Panc1 (cell line): ENCODE measurements at regions not wholly inside any gene's neighbourhood (a gene's known extent, or its start where the extent isn't known, plus 50 kb on each side); places are given as distances from the start of the nearest gene placed in this dataset.
"Not testable (repeated sequence)": the region's sequence is repeated elsewhere in the genome, so short reads cannot be mapped to it uniquely, and the experiment has no call there.

ENCODE experiments used
- ATAC-seq: fragments of 200-7000 bp; cut with Tn5 transposase; 2 replicates; pipeline ENCODE4 v1.9.1; 2020; ENCODE audit warnings: mild to moderate bottlenecking, moderate library complexity
- BruUV-seq: library from RNA; stranded (reverse); fragments of 400-500 nt; replicated peaks from 2 replicates; lab custom pipeline; 2021; lab: Mats Ljungman, UMichigan
- CTCF ChIA-PET: fragments of 300-600 bp; sonication (Branson Sonifier 250); formaldehyde crosslinking; loops from one replicate; lab custom pipeline; 2022; ENCODE audit warnings: antibody characterized with exemption; lab: Charles Lee
- POLR2A ChIA-PET: fragments of 300-600 bp; sonication (Branson Sonifier 250); formaldehyde crosslinking; loops from one replicate; lab custom pipeline; 2022; ENCODE audit warnings: antibody characterized with exemption; lab: Charles Lee
- DNase-seq: peaks from one replicate; pipeline ENCODE4 v3.0.0-alpha.2; 2010; ENCODE audit warnings: low read depth, low spot score
- H3K27ac ChIP-seq: 2 replicates; pipeline ENCODE4 v1.5.1; 2011; ENCODE audit warnings: mild to moderate bottlenecking, low read length, inconsistent platforms
- H3K27me3 ChIP-seq: fragments of 200-500 bp; sonication (Bioruptor generic); 2 replicates; pipeline ENCODE4 v1.6.0; 2014; ENCODE audit warnings: low read length, inconsistent platforms; ENCODE audit not compliant: control insufficient read depth, insufficient read depth
- H3K36me3 ChIP-seq: fragments of 200-500 bp; sonication (Bioruptor generic); 2 replicates; pipeline ENCODE4 v1.5.1; 2014; ENCODE audit warnings: inconsistent platforms, mild to moderate bottlenecking, low read length, moderate library complexity; ENCODE audit not compliant: control insufficient read depth, insufficient read depth
- H3K4me1 ChIP-seq: 2 replicates; pipeline ENCODE4 v1.5.1; 2011; ENCODE audit warnings: inconsistent platforms, mild to moderate bottlenecking, low read length, moderate library complexity; ENCODE audit not compliant: control insufficient read depth, insufficient read depth
- H3K4me3 ChIP-seq, 2 experiments: 2 replicates each; pipeline ENCODE4 v1.5.1; 2011 to 2012; ENCODE audit warnings: low read depth in 2 of 2, low read length in 2 of 2, mild to moderate bottlenecking in 2 of 2, inconsistent platforms in 1 of 2, moderate library complexity in 1 of 2
- H3K9me3 ChIP-seq: fragments of 200-500 bp; sonication (Bioruptor generic); 2 replicates; pipeline ENCODE4 v1.5.1; 2014; ENCODE audit warnings: low read depth, mild to moderate bottlenecking, inconsistent platforms, low read length, moderate library complexity; ENCODE audit not compliant: control insufficient read depth, insufficient read depth
- POLR2AphosphoS5 ChIP-seq: IDR thresholded peaks from 2 replicates; pipeline ENCODE4 v1.6.1; 2012; ENCODE audit warnings: mild to moderate bottlenecking, low read depth, low read length, moderate library complexity
- SIN3A ChIP-seq: IDR thresholded peaks from 2 replicates; pipeline ENCODE4 v1.6.1; 2012; ENCODE audit warnings: low read depth, mild to moderate bottlenecking, low read length, moderate library complexity, borderline replicate concordance; ENCODE audit not compliant: insufficient read depth
- TCF7L2 ChIP-seq: IDR thresholded peaks from 2 replicates; pipeline ENCODE4 v1.6.1; 2011; ENCODE audit warnings: mild to moderate bottlenecking, low read depth, low read length, inconsistent platforms
- in situ Hi-C: cut with HindIII; loops from 2 replicates; pipeline ENCODE4 v1.10.0; 2016; ENCODE audit warnings: low sequenced_read_pairs, low pct_unique_long_range_greater_than_20kb
- intact Hi-C: fragments of 100-400 bp; cut with micrococcal nuclease; formaldehyde crosslinking; loops from one replicate; pipeline ENCODE4 v1.10.0; 2022; ENCODE audit not compliant: unreplicated experiment
- TF ChIP-seq, protein P1 (sequence below): fragments of 450-650 bp; IDR thresholded peaks from 2 replicates; pipeline ENCODE4 v1.5.1; 2017; ENCODE audit warnings: mild to moderate bottlenecking
- TF ChIP-seq, protein P2 (sequence below), 2 experiments: IDR thresholded peaks; 2 replicates each; pipeline ENCODE4 v1.6.1; 2011 to 2012; ENCODE audit warnings: low read depth in 2 of 2, control low read depth in 1 of 2, low read length in 1 of 2, mild to moderate bottlenecking in 1 of 2, moderate library complexity in 1 of 2; ENCODE audit not compliant: insufficient read depth in 1 of 2

DNA sequence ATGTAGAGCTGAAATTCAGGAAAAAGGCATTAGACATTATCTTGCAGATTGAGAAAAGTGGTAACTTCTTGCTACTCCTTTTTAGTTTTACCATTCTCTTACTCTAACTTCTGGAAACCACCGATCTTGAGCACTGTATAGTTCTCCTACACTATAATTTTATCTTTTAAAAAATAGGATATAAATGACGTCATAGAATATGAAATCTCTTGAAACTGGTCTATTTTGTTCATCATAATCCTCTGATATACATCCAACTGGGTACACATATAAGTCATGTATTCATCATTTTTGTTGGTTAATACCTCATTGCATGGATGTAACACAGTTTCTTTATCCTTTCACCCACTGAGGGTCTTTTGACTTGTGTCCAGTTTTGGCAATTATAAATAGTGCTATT is 629.9 kb upstream of the PRR20A start:
- H3K4me1 ChIP-seq, result no peaks in the 10 kb centered on the region
- CTCF ChIA-PET, result no interaction called here
- DNase-seq, result no peak
- intact Hi-C loops, result no loop called here
- in situ Hi-C loops, result no loop called here
- ATAC-seq, result no peak
- BruUV-seq, result no TSS peak
- H3K4me3 ChIP-seq, result no peak overlapping the region
- no peaks in the 10 kb centered on the region for H3K9me3 ChIP-seq
- no peaks in the 10 kb centered on the region for H3K27me3 ChIP-seq
- H3K27ac ChIP-seq, result no peak overlapping the region
- TF ChIP-seq, protein P1, sequence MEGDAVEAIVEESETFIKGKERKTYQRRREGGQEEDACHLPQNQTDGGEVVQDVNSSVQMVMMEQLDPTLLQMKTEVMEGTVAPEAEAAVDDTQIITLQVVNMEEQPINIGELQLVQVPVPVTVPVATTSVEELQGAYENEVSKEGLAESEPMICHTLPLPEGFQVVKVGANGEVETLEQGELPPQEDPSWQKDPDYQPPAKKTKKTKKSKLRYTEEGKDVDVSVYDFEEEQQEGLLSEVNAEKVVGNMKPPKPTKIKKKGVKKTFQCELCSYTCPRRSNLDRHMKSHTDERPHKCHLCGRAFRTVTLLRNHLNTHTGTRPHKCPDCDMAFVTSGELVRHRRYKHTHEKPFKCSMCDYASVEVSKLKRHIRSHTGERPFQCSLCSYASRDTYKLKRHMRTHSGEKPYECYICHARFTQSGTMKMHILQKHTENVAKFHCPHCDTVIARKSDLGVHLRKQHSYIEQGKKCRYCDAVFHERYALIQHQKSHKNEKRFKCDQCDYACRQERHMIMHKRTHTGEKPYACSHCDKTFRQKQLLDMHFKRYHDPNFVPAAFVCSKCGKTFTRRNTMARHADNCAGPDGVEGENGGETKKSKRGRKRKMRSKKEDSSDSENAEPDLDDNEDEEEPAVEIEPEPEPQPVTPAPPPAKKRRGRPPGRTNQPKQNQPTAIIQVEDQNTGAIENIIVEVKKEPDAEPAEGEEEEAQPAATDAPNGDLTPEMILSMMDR, result no peak
- TF ChIP-seq, protein P2, sequence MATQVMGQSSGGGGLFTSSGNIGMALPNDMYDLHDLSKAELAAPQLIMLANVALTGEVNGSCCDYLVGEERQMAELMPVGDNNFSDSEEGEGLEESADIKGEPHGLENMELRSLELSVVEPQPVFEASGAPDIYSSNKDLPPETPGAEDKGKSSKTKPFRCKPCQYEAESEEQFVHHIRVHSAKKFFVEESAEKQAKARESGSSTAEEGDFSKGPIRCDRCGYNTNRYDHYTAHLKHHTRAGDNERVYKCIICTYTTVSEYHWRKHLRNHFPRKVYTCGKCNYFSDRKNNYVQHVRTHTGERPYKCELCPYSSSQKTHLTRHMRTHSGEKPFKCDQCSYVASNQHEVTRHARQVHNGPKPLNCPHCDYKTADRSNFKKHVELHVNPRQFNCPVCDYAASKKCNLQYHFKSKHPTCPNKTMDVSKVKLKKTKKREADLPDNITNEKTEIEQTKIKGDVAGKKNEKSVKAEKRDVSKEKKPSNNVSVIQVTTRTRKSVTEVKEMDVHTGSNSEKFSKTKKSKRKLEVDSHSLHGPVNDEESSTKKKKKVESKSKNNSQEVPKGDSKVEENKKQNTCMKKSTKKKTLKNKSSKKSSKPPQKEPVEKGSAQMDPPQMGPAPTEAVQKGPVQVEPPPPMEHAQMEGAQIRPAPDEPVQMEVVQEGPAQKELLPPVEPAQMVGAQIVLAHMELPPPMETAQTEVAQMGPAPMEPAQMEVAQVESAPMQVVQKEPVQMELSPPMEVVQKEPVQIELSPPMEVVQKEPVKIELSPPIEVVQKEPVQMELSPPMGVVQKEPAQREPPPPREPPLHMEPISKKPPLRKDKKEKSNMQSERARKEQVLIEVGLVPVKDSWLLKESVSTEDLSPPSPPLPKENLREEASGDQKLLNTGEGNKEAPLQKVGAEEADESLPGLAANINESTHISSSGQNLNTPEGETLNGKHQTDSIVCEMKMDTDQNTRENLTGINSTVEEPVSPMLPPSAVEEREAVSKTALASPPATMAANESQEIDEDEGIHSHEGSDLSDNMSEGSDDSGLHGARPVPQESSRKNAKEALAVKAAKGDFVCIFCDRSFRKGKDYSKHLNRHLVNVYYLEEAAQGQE (IDR thresholded peaks at IDR 0.05; ENCODE audit: insufficient read depth in 1 of 2, low read depth in 2 of 2, low read length in 1 of 2), result no peak
- no peak for TF ChIP-seq TCF7L2
- TF ChIP-seq POLR2AphosphoS5, result no peak
- no peak for TF ChIP-seq SIN3A
- POLR2A ChIA-PET, result no interaction called here
- no peaks in the 10 kb centered on the region for H3K36me3 ChIP-seq

DNA sequence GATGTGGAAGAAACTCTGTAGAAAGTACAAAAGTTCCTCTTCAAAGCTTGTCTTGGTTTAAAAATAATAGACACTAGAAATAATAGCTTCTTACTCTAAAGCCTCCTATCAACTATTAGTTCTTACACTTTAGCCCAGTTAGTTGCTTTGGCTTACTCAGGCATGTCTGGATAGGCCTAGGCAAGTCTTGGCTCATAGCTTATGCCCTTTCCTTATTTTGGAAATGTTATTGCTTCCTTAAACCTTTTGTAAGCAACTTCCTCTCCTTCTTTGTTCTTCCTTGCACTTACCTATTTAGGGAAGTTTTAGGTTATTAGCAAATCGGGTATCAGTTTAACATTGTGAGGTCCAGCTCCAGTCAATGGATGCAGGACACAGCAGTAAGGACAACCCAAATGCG is 628.4 kb upstream of the PRR20A start:
- POLR2A ChIA-PET, ATAC-seq, in situ Hi-C loops, H3K27me3 ChIP-seq, DNase-seq, intact Hi-C loops, BruUV-seq, CTCF ChIA-PET, H3K4me3 ChIP-seq, H3K27ac ChIP-seq, H3K4me1 ChIP-seq, H3K36me3 ChIP-seq, H3K9me3 ChIP-seq: not testable (repeated sequence)

DNA sequence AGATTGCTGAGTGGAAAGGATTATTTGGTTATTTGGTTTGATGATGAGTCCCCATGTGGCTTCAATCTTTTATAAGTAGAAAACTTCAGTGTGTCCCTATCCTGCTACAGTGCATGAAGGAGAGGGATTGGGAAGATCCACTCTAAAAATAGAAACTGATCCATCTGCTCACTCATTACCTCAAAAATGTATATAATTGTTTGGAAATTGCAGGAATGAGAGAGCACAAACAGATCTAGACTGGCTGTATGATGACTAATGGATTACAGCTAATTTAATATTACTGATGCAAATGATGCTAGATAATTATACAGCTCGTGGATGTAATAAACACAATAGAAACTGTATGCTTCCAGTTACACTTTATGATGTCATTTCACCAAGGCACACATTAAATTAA is 625.3 kb upstream of the PRR20A start:
- intact Hi-C loops, result no loop called here
- BruUV-seq, result no TSS peak

More for the DNA sequence above, 625.3 kb upstream of the PRR20A start:
- CTCF ChIA-PET, result no interaction called here
- POLR2A ChIA-PET, result no interaction called here
- Histone ChIP-seq H3K27ac (no peak overlapping the region), H3K27me3 (no peaks in the 10 kb centered on the region), H3K4me3 (no peak overlapping the region), H3K9me3 (no peaks in the 10 kb centered on the region), H3K4me1 (no peaks in the 10 kb centered on the region), H3K36me3 (no peaks in the 10 kb centered on the region)
- DNase-seq, result no peak
- ATAC-seq, result no peak
- TF ChIP-seq POLR2AphosphoS5 (no peak), SIN3A (no peak), TCF7L2 (no peak)
- TF ChIP-seq, protein P1, result no peak
- TF ChIP-seq, protein P2 (IDR thresholded peaks at IDR 0.05; ENCODE audit: insufficient read depth in 1 of 2, low read depth in 2 of 2, low read length in 1 of 2), result no peak
- in situ Hi-C loops, result no loop called here
